Left lung (tissue), 4 donors: ENCODE measurements at regions not wholly inside any gene's neighbourhood (a gene's known extent, or its start where the extent isn't known, plus 50 kb on each side); places are given as distances from the start of the nearest gene placed in this dataset.
"Not testable (repeated sequence)": the region's sequence is repeated elsewhere in the genome, so short reads cannot be mapped to it uniquely, and the experiment has no call there.

ENCODE experiments used
- ATAC-seq: fragments of 200-7000 bp; cut with Tn5 transposase; one replicate; pipeline ENCODE4 v1.9.1; 2020; ENCODE audit warnings: moderate library complexity
- DNase-seq, 4 donors: peaks; one replicate each; pipeline ENCODE4 v3.0.0-alpha.2; 2013 to 2020
- H3K27ac ChIP-seq, 2 donors: fragments of 200-600 bp; sonication (generic) in 1 of 2; one replicate each; pipeline versions ENCODE4 v1.5.0 to v1.8.0; 2020 to 2021
- H3K27me3 ChIP-seq, 2 donors: fragments of 200-600 bp; sonication (generic) in 1 of 2; one replicate each; pipeline versions ENCODE4 v1.5.0 to v1.8.0; 2020 to 2021
- H3K36me3 ChIP-seq, 2 donors: fragments of 200-600 bp; sonication (generic) in 1 of 2; one replicate each; pipeline versions ENCODE4 v1.5.0 to v1.8.0; 2020 to 2021
- H3K4me1 ChIP-seq, 2 donors: fragments of 200-600 bp; one replicate each; pipeline ENCODE4 v1.8.0; 2021
- H3K4me3 ChIP-seq, 2 donors: fragments of 200-600 bp; sonication (generic) in 1 of 2; one replicate each; pipeline versions ENCODE4 v1.5.0 to v1.8.0; 2020 to 2021; ENCODE audit warnings: mild to moderate bottlenecking in 1 of 2
- H3K9me3 ChIP-seq, 2 donors: fragments of 200-600 bp; sonication (generic) in 1 of 2; one replicate each; pipeline versions ENCODE4 v1.5.0 to v1.8.0; 2020 to 2021
- intact Hi-C, 2 donors: fragments of 100-400 bp; cut with DNase I; formaldehyde crosslinking; loops; one replicate each; pipeline versions ENCODE4 v1.11.2 to v1.14.2; 2022
- TF ChIP-seq, protein P1 (sequence below), 2 donors: fragments of 200-600 bp; sonication (generic) in 1 of 2; IDR thresholded peaks; one replicate each; pipeline versions ENCODE4 v1.5.0 to v1.8.0; 2021; ENCODE audit warnings: antibody characterized with exemption in 2 of 2
- donor health status: DM: no; HTN: yes; CAD: no.
- donor health status: DM: no; HTN: no; CAD: no.

DNA sequence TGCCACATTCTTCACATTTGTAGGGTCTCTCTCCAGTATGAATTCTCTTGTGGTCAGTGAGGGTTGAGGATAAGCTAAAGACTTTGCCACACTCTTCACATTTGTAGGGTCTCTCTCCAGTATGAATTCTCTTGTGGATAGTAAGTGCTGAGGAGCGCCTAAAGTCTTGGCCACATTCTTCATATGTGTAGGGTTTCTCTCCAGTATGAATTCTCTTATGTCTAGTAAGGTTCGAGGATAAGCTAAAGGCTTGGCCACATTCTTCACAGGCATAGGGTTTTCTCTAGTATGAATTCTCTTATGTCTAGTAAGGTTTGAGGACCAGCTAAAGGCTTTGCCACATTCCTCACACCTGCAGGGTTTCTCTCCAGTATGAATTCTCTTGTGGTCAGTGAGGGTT, 706.9 kb upstream of the ZNF722 start:
- H3K4me1 ChIP-seq, DNase-seq, ATAC-seq, H3K27ac ChIP-seq, H3K36me3 ChIP-seq, intact Hi-C loops, H3K27me3 ChIP-seq, H3K4me3 ChIP-seq: not testable (repeated sequence)
- peaks cover 0 to 28% of the 10 kb centered on the region in 2 donors for H3K9me3 ChIP-seq

DNA sequence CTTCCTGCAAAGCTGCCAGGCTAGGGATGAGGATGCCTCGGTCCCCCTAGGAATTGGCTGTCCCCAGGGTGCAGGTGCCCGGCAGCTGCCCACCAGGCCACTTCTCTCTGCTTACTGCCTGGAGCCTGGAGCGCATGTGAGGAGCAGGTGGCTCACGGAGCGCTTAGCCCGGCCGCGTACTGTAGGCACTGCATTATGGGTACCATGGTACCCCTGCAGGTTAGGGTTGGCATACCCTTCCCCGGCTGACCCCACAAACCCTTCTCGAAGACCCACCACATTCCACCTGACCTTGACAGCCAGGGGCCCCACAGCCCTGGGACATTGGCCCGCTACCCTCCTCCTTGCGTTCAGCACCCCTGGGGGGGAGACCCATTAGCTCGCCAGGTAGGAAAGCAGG, 681.1 kb upstream of the ZNF722 start:
- peak in 2 of 4 donors; percentile 10 to 19 for DNase-seq
- H3K27ac ChIP-seq, H3K9me3 ChIP-seq, intact Hi-C loops, ATAC-seq, H3K36me3 ChIP-seq, H3K27me3 ChIP-seq, H3K4me3 ChIP-seq, H3K4me1 ChIP-seq: not testable (repeated sequence)

DNA sequence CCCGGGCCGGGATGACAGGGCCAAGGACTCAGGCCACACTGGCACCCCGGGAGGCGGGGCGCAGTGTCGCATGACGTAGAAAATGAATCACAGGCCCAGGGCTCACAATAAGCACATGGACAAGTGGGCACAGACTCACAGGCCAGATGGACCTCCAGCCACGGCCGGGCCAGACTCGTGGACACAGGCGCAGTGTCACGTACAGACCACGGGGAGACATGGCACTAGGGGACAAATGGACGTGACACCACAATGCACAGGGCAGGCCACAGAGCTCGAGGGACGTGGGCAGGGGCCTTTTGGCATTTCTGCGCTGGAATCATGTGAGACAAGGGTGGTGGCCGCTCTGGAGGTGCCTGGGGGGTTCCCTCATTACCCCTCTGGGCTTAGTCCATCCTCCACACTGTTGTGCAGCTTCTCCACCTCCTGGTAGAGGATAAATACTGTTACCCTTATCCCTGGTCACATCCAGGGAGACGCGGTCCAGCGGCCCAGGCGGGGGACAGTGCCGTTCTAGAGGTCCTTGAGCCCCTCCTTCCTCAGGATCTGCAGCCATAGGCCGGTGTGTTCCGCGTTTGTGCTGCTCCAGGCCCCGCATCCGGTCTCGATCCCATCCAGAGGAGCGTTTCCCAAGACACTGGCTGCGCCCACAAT, 649.8 kb upstream of the ZNF722 start:
- not testable (repeated sequence) for ATAC-seq

DNA sequence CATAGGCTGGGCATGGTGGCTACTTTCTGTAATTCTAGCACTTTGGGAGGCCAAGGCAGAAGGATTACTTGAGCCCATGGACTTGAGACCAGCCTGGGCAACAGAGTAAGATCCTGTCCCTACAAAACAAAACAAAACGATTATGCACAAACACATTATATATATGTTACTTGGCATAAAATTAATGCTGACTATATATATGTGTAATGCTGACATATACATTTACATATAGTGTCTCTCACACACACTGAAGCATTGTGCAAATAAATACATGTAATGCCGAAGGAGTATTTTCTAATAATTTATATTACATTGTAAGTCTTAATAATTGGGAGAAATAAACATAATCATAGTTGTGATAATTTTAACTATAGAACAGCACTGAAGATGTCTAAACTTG, 621.8 kb upstream of the ZNF722 start:
- H3K27ac ChIP-seq: no peak overlapping the region
- TF ChIP-seq, protein P1, sequence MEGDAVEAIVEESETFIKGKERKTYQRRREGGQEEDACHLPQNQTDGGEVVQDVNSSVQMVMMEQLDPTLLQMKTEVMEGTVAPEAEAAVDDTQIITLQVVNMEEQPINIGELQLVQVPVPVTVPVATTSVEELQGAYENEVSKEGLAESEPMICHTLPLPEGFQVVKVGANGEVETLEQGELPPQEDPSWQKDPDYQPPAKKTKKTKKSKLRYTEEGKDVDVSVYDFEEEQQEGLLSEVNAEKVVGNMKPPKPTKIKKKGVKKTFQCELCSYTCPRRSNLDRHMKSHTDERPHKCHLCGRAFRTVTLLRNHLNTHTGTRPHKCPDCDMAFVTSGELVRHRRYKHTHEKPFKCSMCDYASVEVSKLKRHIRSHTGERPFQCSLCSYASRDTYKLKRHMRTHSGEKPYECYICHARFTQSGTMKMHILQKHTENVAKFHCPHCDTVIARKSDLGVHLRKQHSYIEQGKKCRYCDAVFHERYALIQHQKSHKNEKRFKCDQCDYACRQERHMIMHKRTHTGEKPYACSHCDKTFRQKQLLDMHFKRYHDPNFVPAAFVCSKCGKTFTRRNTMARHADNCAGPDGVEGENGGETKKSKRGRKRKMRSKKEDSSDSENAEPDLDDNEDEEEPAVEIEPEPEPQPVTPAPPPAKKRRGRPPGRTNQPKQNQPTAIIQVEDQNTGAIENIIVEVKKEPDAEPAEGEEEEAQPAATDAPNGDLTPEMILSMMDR (IDR thresholded peaks at IDR 0.05): no peak
- H3K36me3 ChIP-seq: no peaks in the 10 kb centered on the region
- no peaks in the 10 kb centered on the region for H3K27me3 ChIP-seq
- intact Hi-C loops: no loop called here
- H3K9me3 ChIP-seq: peaks cover 0 to 36% of the 10 kb centered on the region in 2 donors
- DNase-seq (no peak), ATAC-seq (no peak)
- no peaks in the 10 kb centered on the region for H3K4me1 ChIP-seq
- H3K4me3 ChIP-seq: no peak overlapping the region

More for the DNA sequence above, 649.8 kb upstream of the ZNF722 start:
- intact Hi-C loops, H3K4me1 ChIP-seq, H3K27me3 ChIP-seq, H3K9me3 ChIP-seq, H3K36me3 ChIP-seq, H3K4me3 ChIP-seq, H3K27ac ChIP-seq: not testable (repeated sequence)
- DNase-seq: peak in 1 of 4 donors; percentile 79

DNA sequence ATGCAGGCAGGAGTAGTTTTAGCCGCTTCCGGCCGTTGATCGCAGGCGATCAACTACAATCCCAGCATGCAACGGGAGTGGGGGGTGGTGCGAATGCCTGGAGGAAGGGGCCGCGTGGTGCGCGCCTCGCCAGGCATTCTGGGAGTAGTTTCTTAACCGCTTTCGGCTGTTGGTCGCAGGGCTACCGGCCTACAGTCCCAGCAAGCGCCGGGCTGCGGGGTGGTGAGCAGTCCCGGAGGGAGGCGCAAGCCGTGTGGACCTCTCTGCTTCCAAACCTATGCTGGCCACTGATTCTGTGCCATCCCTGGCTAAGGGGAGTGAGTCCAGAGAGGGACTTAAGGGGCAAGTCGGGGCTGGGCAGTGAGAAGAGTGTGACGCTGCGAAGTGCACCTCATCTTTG, 604.5 kb upstream of the ZNF722 start:
- H3K4me3 ChIP-seq, H3K36me3 ChIP-seq, intact Hi-C loops, H3K4me1 ChIP-seq, H3K27me3 ChIP-seq, H3K27ac ChIP-seq, H3K9me3 ChIP-seq, DNase-seq, ATAC-seq: not testable (repeated sequence)

DNA sequence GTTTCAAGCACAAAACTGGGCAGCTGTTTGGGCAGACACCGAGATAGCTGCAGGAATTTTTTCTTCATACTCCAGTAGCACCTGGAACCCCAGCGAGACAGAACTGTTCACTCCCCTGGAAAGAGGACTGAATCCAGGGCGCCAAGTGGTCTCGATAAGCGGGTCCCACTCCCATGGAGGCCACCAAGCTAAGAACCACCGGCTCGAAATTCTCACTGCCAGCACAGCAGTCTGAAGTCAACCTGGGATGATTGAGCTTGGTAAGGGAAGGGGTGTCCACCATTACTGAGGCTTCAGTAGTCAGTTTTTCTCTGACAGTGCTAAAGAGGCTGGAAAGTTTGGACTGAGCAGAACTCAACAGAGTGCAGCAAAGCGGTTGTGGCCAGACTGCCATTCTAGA, 590.8 kb upstream of the ZNF722 start:
- not testable (repeated sequence) for H3K4me3 ChIP-seq

More for the DNA sequence above, 590.8 kb upstream of the ZNF722 start:
- H3K9me3 ChIP-seq, H3K27me3 ChIP-seq, H3K36me3 ChIP-seq, DNase-seq, intact Hi-C loops, ATAC-seq, H3K4me1 ChIP-seq, H3K27ac ChIP-seq: not testable (repeated sequence)
